HUES64 (cell line): ENCODE measurements at regions not wholly inside any gene's neighbourhood (a gene's known extent, or its start where the extent isn't known, plus 50 kb on each side); places are given as distances from the start of the nearest gene placed in this dataset.
A peak's percentile ranks its signal among the peaks of the same experiment; 100 is the strongest.
"Not testable (repeated sequence)": the region's sequence is repeated elsewhere in the genome, so short reads cannot be mapped to it uniquely, and the experiment has no call there.

ENCODE experiments used
- H3K27ac ChIP-seq: 2 replicates; pipeline ENCODE4 v1.7.0; 2013; ENCODE audit warnings: low read depth, low read length, inconsistent platforms
- H3K27me3 ChIP-seq: 2 replicates; pipeline ENCODE4 v1.6.1; 2013; ENCODE audit warnings: mild to moderate bottlenecking, low read length; ENCODE audit not compliant: insufficient read depth
- H3K36me3 ChIP-seq: 2 replicates; pipeline ENCODE4 v1.6.1; 2013; ENCODE audit warnings: mild to moderate bottlenecking, low read length; ENCODE audit not compliant: insufficient read depth
- H3K4me1 ChIP-seq: 2 replicates; pipeline ENCODE4 v1.6.1; 2013; ENCODE audit warnings: mild to moderate bottlenecking, low read length, moderate library complexity; ENCODE audit not compliant: insufficient read depth
- H3K4me3 ChIP-seq: 2 replicates; pipeline ENCODE4 v1.5.1; 2013; ENCODE audit warnings: mild to moderate bottlenecking, low read length, moderate library complexity
- H3K9ac ChIP-seq: 2 replicates; pipeline ENCODE4 v1.6.1; 2013; ENCODE audit warnings: mild to moderate bottlenecking, low read depth, low read length
- H3K9me3 ChIP-seq: 2 replicates; pipeline ENCODE4 v1.6.1; 2013; ENCODE audit warnings: low read depth, low read length; ENCODE audit not compliant: insufficient read depth
- WGBS: fragments of 150-250, 120-280 bp; methylation state at CpG from one replicate; pipeline ENCODE4 v1.1.7; 2013; ENCODE audit warnings: missing lambda C conversion rate; 5-methylcytosine and 5-hydroxymethylcytosine counted together

- WGBS, result 94% methylated on average over 1 of the region's 1 CpG
- Histone ChIP-seq H3K4me1 (peaks cover 20% of the 10 kb centered on the region), H3K36me3 (no peaks in the 10 kb centered on the region), H3K9ac (no peak overlapping the region), H3K4me3 (no peak overlapping the region), H3K27me3 (no peaks in the 10 kb centered on the region), H3K27ac (no peak overlapping the region), H3K9me3 (no peaks in the 10 kb centered on the region)
These were observed 166.7 kb upstream of the E2F7 start for GRCh38 chr12:77232045-77232444.

- no peak overlapping the region for H3K4me3 ChIP-seq
- WGBS, result 80% methylated on average over 5 of the region's 5 CpGs
These were observed 166.1 kb upstream of the E2F7 start for GRCh38 chr12:77231501-77231918.

GRCh38 chr12:77229640-77230442 is 164.5 kb upstream of the E2F7 start:
- Histone ChIP-seq H3K4me3 (no peak overlapping the region), H3K27ac (peak overlapping the region; percentile 67), H3K9ac (no peak overlapping the region; the same call in 1 of the 2 replicates), H3K36me3 (no peaks in the 10 kb centered on the region), H3K9me3 (no peaks in the 10 kb centered on the region), H3K4me1 (peaks cover 20% of the 10 kb centered on the region), H3K27me3 (no peaks in the 10 kb centered on the region)
- 90% methylated on average over 2 of the region's 6 CpGs for WGBS

More at GRCh38 chr12:77231501-77231918, 166.1 kb upstream of the E2F7 start:
- no peak overlapping the region for H3K27ac ChIP-seq
- no peak overlapping the region for H3K9ac ChIP-seq
- H3K36me3 ChIP-seq, result no peaks in the 10 kb centered on the region
- peaks cover 20% of the 10 kb centered on the region for H3K4me1 ChIP-seq
- H3K9me3 ChIP-seq, result no peaks in the 10 kb centered on the region
- no peaks in the 10 kb centered on the region for H3K27me3 ChIP-seq

- WGBS, result no CpG with 5 or more reads among the region's 1 CpG
- no peak overlapping the region for H3K27ac ChIP-seq
- no peak overlapping the region for H3K9ac ChIP-seq
- no peaks in the 10 kb centered on the region for H3K9me3 ChIP-seq
- no peaks in the 10 kb centered on the region for H3K36me3 ChIP-seq
- no peaks in the 10 kb centered on the region for H3K27me3 ChIP-seq
- peaks cover 20% of the 10 kb centered on the region for H3K4me1 ChIP-seq
- H3K4me3 ChIP-seq, result no peak overlapping the region
These were observed 163.0 kb upstream of the E2F7 start for GRCh38 chr12:77228376-77228775.

- no peak overlapping the region for H3K9ac ChIP-seq
- no peaks in the 10 kb centered on the region for H3K36me3 ChIP-seq
- no peaks in the 10 kb centered on the region for H3K27me3 ChIP-seq
- H3K27ac ChIP-seq, result no peak overlapping the region
- no peaks in the 10 kb centered on the region for H3K9me3 ChIP-seq
- WGBS, result 95% methylated on average over 1 of the region's 1 CpG
- no peak overlapping the region for H3K4me3 ChIP-seq
- peaks cover 20% of the 10 kb centered on the region for H3K4me1 ChIP-seq
These were observed 161.0 kb upstream of the E2F7 start for GRCh38 chr12:77226368-77226767.

- H3K9ac ChIP-seq, result no peak overlapping the region
- 97% methylated on average over 4 of the region's 4 CpGs for WGBS
- no peaks in the 10 kb centered on the region for H3K9me3 ChIP-seq
- no peaks in the 10 kb centered on the region for H3K27me3 ChIP-seq
- no peak overlapping the region for H3K4me3 ChIP-seq
- H3K36me3 ChIP-seq, result no peaks in the 10 kb centered on the region
- peaks cover 20% of the 10 kb centered on the region for H3K4me1 ChIP-seq
- H3K27ac ChIP-seq, result no peak overlapping the region
These were observed 160.0 kb upstream of the E2F7 start for GRCh38 chr12:77225373-77225772.

GRCh38 chr12:77224346-77224745 is 159.0 kb upstream of the E2F7 start:
- H3K27ac ChIP-seq, result no peak overlapping the region
- no peaks in the 10 kb centered on the region for H3K27me3 ChIP-seq
- H3K4me3 ChIP-seq, result no peak overlapping the region
- no peak overlapping the region for H3K9ac ChIP-seq
- no peaks in the 10 kb centered on the region for H3K9me3 ChIP-seq
- peaks cover 10% of the 10 kb centered on the region for H3K4me1 ChIP-seq
- 80% methylated on average over 2 of the region's 2 CpGs for WGBS
- no peaks in the 10 kb centered on the region for H3K36me3 ChIP-seq

- 93% methylated on average over 2 of the region's 2 CpGs for WGBS
- no peaks in the 10 kb centered on the region for H3K27me3 ChIP-seq
- H3K27ac ChIP-seq, result no peak overlapping the region
- no peak overlapping the region for H3K9ac ChIP-seq
- H3K36me3 ChIP-seq, result no peaks in the 10 kb centered on the region
- H3K4me1 ChIP-seq, result no peaks in the 10 kb centered on the region
- no peaks in the 10 kb centered on the region for H3K9me3 ChIP-seq
- no peak overlapping the region for H3K4me3 ChIP-seq
These were observed 157.0 kb upstream of the E2F7 start for GRCh38 chr12:77222336-77222735.

GRCh38 chr12:77220586-77220985 is 155.2 kb upstream of the E2F7 start:
- Histone ChIP-seq H3K4me1 (no peaks in the 10 kb centered on the region), H3K27ac (no peak overlapping the region), H3K9me3 (peaks cover 4% of the 10 kb centered on the region; the same call in 1 of the 2 replicates), H3K36me3 (no peaks in the 10 kb centered on the region), H3K4me3 (no peak overlapping the region), H3K27me3 (no peaks in the 10 kb centered on the region), H3K9ac (no peak overlapping the region)
- WGBS, result 100% methylated on average over 1 of the region's 1 CpG

- H3K36me3 ChIP-seq, result no peaks in the 10 kb centered on the region
- 90% methylated on average over 7 of the region's 7 CpGs for WGBS
These were observed 152.9 kb upstream of the E2F7 start for GRCh38 chr12:77218278-77218677.

GRCh38 chr12:77216136-77216535 is 150.8 kb upstream of the E2F7 start:
- not testable (repeated sequence) for H3K9ac ChIP-seq, H3K4me1 ChIP-seq, H3K9me3 ChIP-seq, H3K4me3 ChIP-seq, H3K27ac ChIP-seq, H3K36me3 ChIP-seq, H3K27me3 ChIP-seq
- 64% methylated on average over 2 of the region's 2 CpGs for WGBS

More at GRCh38 chr12:77218278-77218677, 152.9 kb upstream of the E2F7 start:
- Histone ChIP-seq H3K9ac (no peak overlapping the region), H3K27ac (no peak overlapping the region), H3K4me3 (no peak overlapping the region), H3K4me1 (peaks cover 3% of the 10 kb centered on the region; the same call in 1 of the 2 replicates), H3K9me3 (peaks cover 4% of the 10 kb centered on the region; the same call in 1 of the 2 replicates), H3K27me3 (no peaks in the 10 kb centered on the region)
